EH (cell line): ENCODE measurements at regions not wholly inside any gene's neighbourhood (a gene's known extent, or its start where the extent isn't known, plus 50 kb on each side); places are given as distances from the start of the nearest gene placed in this dataset.

Experiments used
- DNase-seq: peaks from one replicate; pipeline ENCODE4 v3.0.0-alpha.2; 2015; ENCODE audit warnings: low read depth

DNA sequence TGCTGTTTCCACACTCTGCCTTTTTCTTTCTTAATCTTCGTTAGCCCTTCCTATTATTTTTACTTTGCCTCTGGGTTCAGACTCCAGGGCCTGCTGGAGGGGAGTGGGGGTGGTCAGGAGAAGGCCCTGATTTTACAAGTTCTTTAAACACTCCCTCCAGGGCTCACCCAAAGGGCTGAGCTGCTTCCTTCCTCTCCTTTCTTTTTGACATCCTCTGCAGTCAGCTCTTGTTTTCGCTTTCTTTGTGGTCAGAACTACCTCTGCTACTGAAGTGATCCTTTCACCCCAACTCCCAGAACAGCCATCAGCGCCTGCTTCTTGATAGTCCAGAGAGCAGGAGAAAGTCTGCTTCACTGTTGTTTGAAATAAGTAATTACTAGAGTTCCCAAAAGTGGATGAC, 925.7 kb downstream of the EPHA4 start:
- DNase-seq, result no peak

DNA sequence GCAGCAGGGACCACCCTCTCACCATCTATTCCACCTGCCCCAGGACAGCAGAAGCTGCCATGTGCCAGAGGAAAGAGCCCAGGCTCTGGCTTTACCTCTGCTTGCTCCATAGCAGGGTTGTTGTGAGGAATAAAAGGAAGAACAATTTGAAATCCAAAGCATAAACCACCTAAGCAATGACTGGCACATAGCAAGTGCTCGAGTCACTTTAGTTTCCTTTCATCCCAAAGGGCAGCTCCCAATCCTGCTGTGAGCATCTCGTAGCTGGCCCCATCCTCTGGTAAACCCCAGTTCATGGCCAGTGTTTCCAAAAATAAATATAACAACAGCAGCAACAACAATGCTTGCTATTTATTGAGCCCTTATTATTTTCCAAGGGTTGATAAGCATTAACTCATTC, 923.5 kb downstream of the EPHA4 start:
- DNase-seq, result no peak

DNA sequence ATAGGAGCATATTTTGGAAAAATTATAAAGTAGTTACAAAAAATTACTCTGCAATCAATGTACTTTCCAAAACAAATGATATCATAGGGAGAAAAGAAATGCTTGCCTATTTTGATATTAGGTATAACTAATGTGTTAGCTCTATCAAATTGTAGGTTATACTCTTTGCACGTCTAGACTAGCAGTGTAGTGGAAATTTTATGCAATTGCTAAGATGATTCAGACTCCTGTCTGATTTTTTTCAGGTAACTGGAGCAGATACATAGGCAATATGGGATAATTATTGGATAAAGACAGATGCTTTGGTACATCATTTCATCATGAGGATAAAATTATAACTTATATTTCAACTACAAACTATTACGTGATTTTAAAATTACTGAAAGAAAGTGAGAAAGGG, 918.3 kb downstream of the EPHA4 start:
- DNase-seq, result no peak

DNA sequence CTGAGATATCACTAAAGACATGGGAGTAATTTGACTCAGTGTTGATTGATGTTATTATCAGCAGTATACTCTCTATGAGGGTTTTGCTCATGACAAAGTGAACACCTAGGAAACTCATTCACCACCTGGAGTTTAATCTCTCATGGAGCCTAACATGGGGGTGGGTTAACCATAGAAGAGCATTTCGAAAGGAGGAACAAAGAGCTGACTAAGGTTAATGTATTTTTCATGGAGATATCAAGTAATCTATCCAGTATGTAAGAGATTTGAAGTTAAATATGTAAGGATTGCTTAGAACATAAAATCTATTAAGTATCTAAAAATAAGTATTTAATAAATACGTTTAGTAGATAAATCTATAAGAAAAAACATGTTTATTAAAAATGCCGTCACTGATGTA, 917.8 kb downstream of the EPHA4 start:
- no peak for DNase-seq

DNA sequence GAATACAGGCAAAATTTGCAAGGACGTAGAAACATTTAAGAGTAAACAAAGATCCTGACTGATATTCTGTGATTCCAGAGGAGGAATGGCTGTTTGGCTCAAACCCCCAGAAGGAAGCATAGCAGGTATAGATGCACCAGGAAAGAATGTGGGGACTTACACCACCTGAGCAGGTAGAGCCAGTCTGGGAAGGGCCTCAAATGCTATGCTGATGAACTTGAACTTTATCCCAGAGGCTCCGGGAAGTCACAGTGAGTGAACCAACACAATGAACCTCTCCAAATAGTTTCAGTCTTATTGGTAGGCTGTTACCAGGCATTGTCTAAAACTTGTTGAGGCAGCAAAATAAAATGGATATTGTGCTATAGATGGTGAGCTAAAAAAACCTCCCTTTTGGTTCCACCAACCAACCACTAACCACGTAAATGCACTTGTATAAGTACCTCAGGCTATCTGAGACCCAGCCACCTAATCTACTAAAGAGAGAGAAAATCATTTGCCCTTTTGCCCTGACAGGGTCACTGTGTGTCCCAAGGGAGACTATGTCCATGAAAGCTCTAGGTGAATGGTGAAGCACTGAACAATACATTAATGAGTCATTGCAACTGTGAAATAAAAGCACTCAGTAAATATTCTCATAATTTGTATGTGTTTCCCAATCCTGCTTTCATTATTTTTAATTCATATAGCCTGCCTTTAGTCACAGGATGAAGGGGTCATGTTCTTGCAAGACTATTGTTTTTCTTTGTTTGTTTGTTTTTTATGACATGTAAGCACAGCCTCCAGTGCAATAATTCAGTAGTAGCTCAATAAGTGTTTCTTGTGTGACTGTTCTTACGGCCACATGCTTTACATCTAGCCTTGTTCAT, 911.6 kb downstream of the EPHA4 start:
- no peak for DNase-seq

DNA sequence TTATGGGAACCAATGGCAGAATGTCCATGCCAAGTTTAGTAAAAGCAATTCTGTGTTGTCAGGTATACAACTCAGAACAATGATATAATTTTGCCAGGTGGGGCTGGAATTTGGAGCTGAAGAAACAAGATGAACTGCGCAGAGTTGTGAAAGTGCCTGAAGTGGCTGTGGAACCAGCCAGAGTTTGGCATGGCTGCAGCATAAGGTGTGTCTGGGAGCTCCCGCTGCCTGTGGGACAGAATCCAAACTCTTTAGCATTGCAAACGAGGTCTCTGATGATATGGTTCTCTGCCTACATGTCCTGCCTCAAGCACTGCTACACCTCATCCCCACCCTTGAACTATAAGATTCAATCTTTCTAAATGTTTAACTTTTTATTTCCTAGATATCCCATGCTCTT, 909.7 kb downstream of the EPHA4 start:
- no peak for DNase-seq

DNA sequence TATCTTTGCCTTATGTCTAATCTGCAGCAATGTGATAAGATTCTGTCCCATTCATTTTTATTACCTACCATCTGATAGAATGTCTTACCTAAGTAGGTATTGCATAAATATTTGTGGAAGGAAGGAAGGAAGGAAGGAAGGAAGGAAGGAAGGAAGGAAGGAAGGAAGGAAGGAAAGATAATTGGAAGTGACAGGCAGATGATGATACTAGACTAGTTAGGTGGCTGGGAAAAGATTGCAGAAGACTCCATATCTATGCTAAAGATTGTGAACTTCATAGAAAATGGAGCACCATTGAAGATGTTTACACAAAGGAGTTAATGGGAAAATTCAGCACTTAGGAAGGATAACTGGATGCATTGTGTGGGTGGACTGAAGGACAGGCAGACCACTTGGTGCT, 909.0 kb downstream of the EPHA4 start:
- DNase-seq, result no peak

DNA sequence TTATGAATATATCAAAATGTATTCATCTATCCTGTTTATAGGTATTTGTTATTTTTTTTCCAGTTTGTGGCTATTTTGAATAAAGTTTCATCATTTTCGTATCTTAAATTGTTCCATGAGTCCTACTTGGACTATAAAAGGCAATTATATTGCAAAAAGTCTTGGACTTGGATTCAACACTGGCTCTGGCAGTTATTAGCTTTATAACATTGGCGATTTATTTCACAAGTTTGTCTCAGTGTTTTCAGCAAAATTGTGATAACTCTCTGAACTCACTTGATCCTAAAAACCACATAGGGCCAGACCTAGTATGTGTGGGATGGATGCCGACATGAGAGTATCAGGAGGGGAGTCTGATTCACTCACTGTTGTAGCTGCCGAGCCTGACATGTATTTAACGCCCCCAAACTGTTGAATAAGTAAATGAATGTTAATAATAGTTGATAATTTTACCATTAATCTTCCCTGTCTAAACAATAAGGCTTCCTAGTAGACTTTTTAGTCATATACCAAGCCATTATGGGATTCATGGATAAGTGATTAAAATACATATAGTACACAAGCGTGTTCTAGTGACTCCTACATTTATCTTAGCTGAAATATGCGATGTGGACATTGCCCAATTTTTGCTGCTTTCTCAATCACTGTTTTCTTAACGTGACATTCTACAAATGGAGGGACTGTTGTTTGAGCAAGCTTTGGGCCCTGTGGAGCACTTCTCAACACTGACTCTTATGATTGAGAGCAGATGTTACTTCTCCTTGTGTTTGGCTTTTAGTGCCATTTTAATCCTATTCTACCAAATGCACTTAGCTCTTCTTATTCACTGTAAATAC, 907.6 kb downstream of the EPHA4 start:
- peak; percentile 43 for DNase-seq

DNA sequence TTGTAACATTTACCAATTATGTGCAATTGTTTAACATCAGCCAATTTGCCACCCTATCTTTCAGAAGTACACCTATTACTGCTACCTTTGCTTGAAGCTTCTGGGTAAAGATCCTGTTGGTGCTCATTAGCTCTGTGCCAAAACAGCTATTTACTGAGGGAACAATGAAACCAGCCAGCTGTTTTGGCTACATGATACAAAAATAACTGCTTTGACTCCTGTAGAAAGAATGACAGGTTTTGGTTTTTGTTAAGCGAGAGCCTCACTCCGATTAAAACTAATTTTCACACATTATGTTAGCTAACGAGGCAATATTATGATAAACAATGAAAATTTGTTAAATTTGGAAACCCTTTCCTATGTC, 907.0 kb downstream of the EPHA4 start:
- no peak for DNase-seq

DNA sequence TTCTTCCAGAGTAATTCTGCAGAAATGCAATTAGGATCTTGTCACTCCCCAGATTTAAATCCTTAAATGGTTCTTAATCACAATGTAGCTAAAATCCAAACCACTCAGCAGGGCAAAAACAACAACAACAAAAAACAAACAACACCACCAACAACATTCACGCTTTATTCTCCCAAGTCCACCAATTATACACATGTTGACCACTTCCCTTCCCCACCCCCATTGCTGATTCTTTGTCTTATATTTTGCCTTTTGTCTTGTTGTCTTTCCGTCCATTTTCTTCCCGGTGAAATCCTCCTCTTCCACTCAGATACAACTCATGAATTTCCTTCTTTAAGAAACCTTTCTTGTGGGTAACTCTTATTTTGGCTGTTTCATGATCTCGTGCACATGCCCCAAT, 902.8 kb downstream of the EPHA4 start:
- no peak for DNase-seq

DNA sequence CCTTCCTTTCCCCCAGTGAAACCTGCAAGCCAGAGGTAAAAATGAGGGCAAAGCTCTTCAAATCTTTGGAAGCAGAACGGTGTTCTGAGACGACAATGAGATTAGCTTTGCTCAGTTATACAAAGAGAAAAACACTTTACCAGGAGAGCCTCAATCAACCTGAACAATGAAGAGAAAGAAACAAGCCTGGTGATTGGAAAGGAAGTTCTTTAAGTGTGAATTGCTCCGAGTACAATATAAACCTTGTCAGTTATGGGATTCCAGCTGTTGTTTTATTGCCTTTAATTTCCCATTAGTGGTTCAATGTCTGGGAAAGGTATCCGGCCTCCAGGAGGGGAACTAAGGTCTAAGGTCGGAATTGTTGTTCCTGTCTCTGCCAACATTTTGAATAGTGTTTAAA, 901.6 kb downstream of the EPHA4 start:
- DNase-seq, result no peak

DNA sequence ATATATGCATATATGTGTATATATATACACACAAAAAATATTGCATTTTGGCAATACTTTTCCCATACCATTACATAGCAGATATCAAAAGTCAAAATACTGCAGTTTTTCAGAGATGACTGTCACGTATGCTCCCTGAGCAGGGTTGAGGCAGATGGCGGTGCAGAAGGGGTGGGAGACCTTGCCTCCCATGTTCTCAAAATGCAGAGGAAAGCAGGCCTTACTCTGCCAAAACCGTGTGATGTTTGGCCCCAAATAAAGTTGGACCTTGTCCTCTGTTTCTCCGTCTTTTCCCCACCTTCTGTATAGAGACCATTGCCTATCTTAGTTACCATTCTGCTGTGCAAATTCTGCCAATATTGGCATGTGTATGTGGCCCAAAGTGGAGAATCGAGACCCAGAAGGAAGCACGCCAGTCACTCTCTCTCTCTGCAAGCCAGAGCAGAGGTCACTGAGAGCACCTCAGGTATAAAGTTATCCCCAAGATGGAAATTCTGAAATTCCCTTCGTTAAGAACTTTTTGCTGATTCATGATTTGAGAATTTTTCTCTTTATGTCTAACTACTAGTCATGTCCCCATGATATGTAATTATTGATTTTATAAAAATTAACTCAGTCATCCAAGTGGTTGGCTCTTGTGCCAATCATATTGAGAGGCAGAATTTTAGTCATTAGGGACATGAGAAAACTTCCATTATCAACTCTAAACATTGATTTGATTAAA, 898.8 kb downstream of the EPHA4 start:
- DNase-seq, result no peak

DNA sequence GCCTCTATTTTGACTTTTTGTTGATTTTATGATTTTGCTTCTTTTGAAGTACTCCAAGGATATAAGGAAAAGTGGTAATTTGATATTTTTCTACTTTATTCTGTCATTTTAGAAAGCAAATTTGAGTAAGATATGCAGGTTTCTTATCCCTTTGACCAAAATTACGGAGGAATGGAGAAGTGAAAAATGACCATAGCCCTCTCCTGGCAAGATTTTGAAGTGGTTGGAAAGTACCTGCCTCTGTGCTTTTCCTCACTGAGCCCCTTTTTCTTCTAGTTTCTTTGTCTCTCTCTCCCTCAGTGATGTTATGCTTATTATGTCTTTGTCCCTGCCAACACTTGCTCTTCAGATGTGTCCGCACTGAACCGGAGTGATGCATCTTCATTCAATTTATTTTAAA, 898.1 kb downstream of the EPHA4 start:
- no peak for DNase-seq

DNA sequence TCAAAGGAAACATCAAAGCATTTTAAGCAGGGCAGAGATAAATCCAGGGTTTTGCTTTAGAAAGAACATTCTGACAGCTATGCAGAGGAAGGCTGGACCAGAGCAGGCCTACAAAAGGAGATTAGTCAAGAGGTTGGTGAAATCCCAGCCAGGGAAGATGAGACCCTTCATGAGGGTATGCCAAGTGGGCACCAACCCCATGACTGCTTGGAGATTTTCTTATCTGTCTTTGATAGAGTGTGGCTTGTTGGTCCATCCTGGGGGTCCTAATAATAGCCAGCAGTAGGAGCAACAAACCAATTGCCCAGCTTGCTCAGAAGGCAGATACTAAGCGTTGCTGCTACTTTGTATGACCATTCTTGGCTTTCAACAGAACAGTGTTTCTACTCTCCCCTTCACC, 895.4 kb downstream of the EPHA4 start:
- DNase-seq, result no peak

DNA sequence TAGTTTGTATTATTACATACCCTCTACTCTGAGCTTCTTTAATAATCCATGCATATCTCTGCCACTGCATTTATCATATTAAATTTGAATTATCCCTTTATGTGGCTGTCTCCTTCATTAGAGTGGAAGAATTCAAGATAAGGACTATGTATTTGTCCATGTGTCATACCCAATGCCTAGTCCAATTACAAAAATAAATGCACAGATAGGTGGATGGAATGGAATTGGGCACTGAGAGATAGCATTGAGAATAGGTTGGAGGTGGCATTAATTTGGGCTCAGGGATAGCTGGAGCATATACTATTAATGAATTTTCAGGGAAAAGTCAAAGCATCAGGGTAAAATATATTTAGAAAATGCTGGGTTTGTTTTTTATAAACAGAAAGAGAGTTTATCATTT, 893.2 kb downstream of the EPHA4 start:
- DNase-seq, result no peak

DNA sequence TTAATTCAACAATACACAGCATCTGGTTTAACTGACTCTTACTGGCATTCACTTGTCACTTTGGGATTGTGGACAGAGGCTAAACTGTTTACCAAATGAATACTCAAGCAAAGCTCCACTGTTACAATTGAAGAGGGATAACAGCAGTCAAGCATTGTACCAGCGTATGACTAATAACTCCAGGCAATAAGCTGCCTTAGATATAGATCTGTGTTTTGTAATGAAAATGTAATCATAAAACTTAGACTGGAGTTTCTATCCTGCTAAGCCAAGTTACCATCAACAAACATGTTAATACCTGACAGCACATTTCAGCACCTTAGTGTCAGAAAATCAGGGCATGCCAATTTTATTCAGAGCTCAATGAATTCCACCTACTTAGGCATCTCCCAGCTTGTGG, 889.5 kb downstream of the EPHA4 start:
- DNase-seq, result peak; percentile 57

DNA sequence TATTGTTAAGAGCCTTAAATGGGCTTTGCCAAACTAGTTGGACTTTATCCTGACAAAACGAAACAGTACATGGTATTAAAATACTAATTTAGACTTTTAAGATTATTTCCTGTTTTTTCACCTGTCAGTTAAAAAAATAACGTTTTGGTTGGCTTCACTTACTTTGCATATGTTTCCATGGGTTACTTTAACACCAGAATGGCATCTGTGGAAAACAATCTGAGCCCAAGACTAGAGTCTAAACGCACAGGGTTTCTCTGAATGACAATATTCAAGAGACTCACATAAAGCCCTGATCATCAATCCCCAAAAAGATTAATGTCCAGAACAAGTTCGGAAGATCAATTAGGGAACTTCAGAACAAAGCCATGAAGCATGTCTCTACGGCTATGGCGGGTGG, 888.0 kb downstream of the EPHA4 start:
- DNase-seq, result no peak

DNA sequence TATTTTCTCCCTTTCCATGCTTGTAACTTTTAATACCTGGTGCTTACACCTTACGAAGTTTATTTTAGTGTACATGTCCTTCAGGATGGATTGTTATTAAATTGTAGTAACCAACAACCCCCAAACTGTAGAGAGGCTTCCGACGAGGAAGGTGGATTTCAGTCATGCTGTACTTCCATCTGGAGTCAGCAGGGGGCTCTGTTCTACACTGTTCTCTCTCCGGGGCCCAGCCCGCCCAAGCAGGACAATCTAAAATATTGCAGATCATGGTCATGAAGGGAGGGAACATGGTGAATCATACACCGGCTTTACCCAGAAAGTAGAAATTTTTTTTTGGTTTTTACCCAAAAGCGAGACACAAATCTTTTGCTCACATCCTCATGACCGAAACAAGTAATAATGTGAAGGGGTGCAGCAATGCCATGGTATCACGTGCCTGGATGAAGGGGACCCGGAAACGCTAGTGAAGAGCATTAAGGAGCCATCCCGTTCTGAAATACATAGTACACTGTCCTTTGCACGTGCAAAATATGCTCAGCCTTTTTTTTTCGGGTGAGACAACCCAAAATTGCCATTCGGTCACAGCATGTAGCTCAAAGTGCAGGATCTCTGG, 884.8 kb downstream of the EPHA4 start:
- DNase-seq, result peak; percentile 74

DNA sequence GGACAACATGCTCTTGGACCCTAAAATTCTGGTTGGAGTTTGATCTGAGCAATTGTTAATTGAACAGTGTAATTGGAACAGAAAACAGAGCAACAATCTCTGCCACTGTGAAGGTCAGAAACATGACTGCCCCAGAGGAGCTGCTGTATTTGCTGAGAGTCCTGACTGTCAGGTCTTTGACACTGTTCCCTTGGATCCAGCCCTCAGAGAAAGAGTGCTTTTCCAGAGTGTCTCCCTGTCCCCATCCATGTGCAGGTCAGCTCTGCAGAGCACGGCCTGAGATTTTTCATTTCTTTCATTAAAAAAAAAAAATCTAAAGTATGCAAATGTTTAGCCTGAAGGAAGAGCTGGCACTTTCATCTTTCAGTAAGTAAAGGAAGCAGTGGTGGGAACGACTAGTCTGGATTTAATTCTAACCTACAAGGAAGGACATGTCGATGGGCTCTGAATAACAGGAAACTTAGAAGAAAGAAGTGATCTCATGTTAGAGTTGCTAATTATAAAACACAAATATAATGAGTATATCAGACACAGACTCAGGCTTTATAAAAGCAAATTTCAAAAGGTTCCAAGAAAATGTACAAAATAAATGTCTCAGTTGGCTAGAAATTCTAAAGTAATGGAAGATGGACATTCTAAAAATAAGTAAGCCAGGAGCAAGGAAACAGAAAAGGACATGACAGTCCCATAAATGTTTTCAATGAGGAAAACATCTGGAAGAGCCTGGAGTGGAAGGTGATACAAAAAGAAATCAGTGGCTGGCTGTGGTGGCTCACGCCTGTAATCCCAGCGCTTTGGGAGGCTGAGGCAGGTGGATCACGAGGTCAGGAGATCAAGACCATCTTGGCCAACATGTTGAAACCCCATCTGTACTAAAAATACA, 876.5 kb downstream of the EPHA4 start:
- peak; percentile 30 for DNase-seq

DNA sequence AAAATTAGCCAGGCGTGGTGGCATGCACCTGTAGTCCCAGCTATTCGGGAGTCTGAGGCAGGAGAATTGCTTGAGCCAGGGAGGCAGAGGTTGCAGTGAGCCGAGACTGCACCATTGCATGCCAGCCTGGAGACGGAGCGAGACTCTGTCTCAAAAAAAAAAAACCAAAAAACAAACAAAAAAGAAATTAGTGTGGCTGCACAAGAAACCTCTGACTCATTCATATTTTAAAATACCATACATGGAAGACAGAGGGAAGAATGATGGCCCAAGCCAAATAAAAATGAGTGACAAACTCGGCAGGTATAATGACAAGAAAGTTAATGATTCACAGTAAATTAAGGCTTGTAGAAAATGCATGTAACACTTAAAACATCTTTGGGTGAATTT, 875.8 kb downstream of the EPHA4 start:
- peak; percentile 13 for DNase-seq

DNA sequence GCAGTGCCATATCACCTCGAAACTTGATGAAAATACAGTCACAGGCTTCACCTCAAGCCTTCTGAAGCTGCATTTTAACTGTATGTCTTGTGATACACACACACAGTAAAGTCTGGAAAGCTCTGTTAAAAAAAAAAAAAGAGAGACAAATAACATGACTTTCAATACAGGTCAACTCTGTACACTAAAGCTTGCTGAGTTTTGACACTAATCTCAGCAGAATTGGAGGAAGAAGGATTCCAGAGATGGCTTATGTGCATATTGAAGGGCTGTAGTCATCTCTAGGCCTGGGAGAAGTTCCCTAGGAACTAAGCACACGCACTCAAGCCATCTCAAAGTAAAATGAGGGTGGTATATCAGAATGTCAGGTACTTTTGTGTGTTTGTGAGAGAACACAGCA, 875.1 kb downstream of the EPHA4 start:
- DNase-seq, result peak; percentile 33
